ENCODE measurements at regions not wholly inside any gene's neighbourhood (a gene's known extent, or its start where the extent isn't known, plus 50 kb on each side); places are given as distances from the start of the nearest gene placed in this dataset.

DNA sequence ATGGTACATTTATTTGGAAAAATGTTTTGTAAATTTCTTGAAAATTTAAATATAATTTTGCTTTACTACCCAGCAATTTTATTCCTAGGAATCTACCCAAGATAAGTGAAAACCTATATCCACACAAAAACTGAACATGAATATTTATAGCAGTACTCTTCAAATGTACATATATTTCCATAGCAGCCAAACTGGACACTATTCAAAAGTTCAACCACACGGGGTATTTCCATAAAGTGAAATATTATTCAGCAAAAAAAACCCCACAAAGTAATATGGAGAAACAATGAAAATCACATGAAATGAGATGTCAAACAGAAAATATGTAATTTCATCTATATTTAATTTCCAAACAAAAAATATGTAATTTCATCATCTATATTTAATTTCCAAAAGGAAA lies 1247.6 kb upstream of the TMEFF2 start:
- TF ChIP-seq ETV6 (CRISPR knock-in tag; conservative IDR thresholded peaks at IDR 0.05) = no peak
- TF ChIP-seq, protein P1, sequence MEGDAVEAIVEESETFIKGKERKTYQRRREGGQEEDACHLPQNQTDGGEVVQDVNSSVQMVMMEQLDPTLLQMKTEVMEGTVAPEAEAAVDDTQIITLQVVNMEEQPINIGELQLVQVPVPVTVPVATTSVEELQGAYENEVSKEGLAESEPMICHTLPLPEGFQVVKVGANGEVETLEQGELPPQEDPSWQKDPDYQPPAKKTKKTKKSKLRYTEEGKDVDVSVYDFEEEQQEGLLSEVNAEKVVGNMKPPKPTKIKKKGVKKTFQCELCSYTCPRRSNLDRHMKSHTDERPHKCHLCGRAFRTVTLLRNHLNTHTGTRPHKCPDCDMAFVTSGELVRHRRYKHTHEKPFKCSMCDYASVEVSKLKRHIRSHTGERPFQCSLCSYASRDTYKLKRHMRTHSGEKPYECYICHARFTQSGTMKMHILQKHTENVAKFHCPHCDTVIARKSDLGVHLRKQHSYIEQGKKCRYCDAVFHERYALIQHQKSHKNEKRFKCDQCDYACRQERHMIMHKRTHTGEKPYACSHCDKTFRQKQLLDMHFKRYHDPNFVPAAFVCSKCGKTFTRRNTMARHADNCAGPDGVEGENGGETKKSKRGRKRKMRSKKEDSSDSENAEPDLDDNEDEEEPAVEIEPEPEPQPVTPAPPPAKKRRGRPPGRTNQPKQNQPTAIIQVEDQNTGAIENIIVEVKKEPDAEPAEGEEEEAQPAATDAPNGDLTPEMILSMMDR (CRISPR knock-in tag; IDR thresholded peaks at IDR 0.05) = no peak
- TF ChIP-seq EP300 (IDR thresholded peaks at IDR 0.05; ENCODE audit: low read depth in 2 of 2, low read length in 2 of 2) = no peak
- no peak for TF ChIP-seq EP300 (CRISPR knock-in tag; IDR thresholded peaks at IDR 0.05; ENCODE audit: borderline replicate concordance)
- TF ChIP-seq, protein P2, sequence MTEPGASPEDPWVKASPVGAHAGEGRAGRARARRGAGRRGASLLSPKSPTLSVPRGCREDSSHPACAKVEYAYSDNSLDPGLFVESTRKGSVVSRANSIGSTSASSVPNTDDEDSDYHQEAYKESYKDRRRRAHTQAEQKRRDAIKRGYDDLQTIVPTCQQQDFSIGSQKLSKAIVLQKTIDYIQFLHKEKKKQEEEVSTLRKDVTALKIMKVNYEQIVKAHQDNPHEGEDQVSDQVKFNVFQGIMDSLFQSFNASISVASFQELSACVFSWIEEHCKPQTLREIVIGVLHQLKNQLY (CRISPR knock-in tag; IDR thresholded peaks at IDR 0.05) = no peak
- TF ChIP-seq, protein P3, sequence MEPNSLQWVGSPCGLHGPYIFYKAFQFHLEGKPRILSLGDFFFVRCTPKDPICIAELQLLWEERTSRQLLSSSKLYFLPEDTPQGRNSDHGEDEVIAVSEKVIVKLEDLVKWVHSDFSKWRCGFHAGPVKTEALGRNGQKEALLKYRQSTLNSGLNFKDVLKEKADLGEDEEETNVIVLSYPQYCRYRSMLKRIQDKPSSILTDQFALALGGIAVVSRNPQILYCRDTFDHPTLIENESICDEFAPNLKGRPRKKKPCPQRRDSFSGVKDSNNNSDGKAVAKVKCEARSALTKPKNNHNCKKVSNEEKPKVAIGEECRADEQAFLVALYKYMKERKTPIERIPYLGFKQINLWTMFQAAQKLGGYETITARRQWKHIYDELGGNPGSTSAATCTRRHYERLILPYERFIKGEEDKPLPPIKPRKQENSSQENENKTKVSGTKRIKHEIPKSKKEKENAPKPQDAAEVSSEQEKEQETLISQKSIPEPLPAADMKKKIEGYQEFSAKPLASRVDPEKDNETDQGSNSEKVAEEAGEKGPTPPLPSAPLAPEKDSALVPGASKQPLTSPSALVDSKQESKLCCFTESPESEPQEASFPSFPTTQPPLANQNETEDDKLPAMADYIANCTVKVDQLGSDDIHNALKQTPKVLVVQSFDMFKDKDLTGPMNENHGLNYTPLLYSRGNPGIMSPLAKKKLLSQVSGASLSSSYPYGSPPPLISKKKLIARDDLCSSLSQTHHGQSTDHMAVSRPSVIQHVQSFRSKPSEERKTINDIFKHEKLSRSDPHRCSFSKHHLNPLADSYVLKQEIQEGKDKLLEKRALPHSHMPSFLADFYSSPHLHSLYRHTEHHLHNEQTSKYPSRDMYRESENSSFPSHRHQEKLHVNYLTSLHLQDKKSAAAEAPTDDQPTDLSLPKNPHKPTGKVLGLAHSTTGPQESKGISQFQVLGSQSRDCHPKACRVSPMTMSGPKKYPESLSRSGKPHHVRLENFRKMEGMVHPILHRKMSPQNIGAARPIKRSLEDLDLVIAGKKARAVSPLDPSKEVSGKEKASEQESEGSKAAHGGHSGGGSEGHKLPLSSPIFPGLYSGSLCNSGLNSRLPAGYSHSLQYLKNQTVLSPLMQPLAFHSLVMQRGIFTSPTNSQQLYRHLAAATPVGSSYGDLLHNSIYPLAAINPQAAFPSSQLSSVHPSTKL (CRISPR knock-in tag; IDR thresholded peaks at IDR 0.05) = no peak
- TF ChIP-seq, protein P4, sequence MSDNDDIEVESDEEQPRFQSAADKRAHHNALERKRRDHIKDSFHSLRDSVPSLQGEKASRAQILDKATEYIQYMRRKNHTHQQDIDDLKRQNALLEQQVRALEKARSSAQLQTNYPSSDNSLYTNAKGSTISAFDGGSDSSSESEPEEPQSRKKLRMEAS (IDR thresholded peaks at IDR 0.05) = no peak
